NT2/D1 (cell line): ENCODE measurements at regions not wholly inside any gene's neighbourhood (a gene's known extent, or its start where the extent isn't known, plus 50 kb on each side); places are given as distances from the start of the nearest gene placed in this dataset.

ENCODE experiments used
- YY1 ChIP-seq: IDR thresholded peaks from 2 replicates; pipeline ENCODE4 v1.6.1; 2011; ENCODE audit not compliant: insufficient read length, insufficient read depth
- ZNF274 ChIP-seq: IDR thresholded peaks from 2 replicates; pipeline ENCODE4 v1.6.1; 2011; ENCODE audit warnings: mild to moderate bottlenecking, low read depth, low read length

DNA sequence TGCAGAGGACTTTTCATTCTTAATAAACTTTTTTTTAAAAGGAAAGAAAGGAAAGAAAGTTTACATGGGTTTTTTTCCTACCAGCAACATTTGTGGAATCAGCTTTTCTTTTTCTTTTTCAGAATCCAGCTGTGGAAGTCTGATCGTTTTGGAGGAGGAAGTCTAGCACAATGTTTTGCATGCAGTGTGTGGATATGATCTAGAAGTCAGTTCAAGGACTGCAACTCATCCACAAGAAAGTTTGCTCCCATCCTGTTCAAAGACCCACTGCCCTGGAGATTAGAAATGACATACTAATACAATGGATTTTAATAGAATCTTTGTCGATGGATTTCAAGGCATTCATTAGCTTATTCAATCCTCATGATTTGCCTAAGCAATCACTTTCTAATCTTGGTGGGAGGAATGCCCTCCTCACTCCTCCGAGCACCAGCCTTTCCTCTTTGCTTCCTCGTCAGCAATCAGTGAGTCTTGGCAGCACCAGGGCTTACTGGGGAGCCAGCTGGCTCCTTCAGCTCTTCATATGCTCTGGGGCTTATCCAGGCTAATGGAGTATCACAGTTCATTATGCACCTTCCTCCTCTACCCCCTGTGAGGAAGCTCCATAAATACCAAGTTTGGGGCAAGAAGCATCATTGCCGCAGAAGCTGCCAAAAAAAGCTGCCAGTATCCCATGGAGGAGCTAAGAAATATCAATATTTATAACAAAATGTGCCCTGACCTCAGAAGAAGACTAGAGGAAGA lies 392.3 kb upstream of the PKN2 start:
- TF ChIP-seq ZNF274 (no peak), YY1 (no peak)
